ENCODE measurements at regions not wholly inside any gene's neighbourhood (a gene's known extent, or its start where the extent isn't known, plus 50 kb on each side); places are given as distances from the start of the nearest gene placed in this dataset.

- ATAC-seq (ENCODE audit: low FRiP score) (no peak), DNase-seq (ENCODE audit: low spot score) (no peak)
- TF ChIP-seq CTCF (IDR thresholded peaks at IDR 0.05) = no peak
Observed at GRCh38 chr7:124422081-124422480, 343.5 kb downstream of the GPR37 start.

GRCh38 chr7:124420367-124420766, 345.2 kb downstream of the GPR37 start:
- no peak for TF ChIP-seq CTCF (IDR thresholded peaks at IDR 0.05)
- DNase-seq (ENCODE audit: low spot score) = no peak
- ATAC-seq (ENCODE audit: low FRiP score) = no peak

GRCh38 chr7:124413029-124413428, 352.6 kb downstream of the GPR37 start:
- no peak for TF ChIP-seq CTCF (IDR thresholded peaks at IDR 0.05)
- ATAC-seq (ENCODE audit: low FRiP score) (no peak), DNase-seq (ENCODE audit: low spot score) (no peak)

- TF ChIP-seq CTCF (IDR thresholded peaks at IDR 0.05) = no peak
- ATAC-seq (ENCODE audit: low FRiP score) (no peak), DNase-seq (ENCODE audit: low spot score) (no peak)
Observed at GRCh38 chr7:124412531-124412930, 353.1 kb downstream of the GPR37 start.

- DNase-seq (ENCODE audit: low spot score) = no peak
- TF ChIP-seq CTCF (IDR thresholded peaks at IDR 0.05) = no peak
- ATAC-seq (ENCODE audit: low FRiP score) = no peak
Observed at GRCh38 chr7:124411796-124412195, 353.8 kb downstream of the GPR37 start.

- ATAC-seq (ENCODE audit: low FRiP score) (no peak), DNase-seq (ENCODE audit: low spot score) (no peak)
- no peak for TF ChIP-seq CTCF (IDR thresholded peaks at IDR 0.05)
Observed at GRCh38 chr7:124403587-124403986, 362.0 kb downstream of the GPR37 start.

- no peak for DNase-seq (ENCODE audit: low spot score)
- no peak for TF ChIP-seq CTCF (IDR thresholded peaks at IDR 0.05)
- ATAC-seq (ENCODE audit: low FRiP score) = no peak
Observed at GRCh38 chr7:124403112-124403511, 362.5 kb downstream of the GPR37 start.

Measured in omental fat pad (tissue), 3 donors.